ENCODE measurements at regions not wholly inside any gene's neighbourhood (a gene's known extent, or its start where the extent isn't known, plus 50 kb on each side); places are given as distances from the start of the nearest gene placed in this dataset.
"Not testable (repeated sequence)": the region's sequence is repeated elsewhere in the genome, so short reads cannot be mapped to it uniquely, and the experiment has no call there.

DNA sequence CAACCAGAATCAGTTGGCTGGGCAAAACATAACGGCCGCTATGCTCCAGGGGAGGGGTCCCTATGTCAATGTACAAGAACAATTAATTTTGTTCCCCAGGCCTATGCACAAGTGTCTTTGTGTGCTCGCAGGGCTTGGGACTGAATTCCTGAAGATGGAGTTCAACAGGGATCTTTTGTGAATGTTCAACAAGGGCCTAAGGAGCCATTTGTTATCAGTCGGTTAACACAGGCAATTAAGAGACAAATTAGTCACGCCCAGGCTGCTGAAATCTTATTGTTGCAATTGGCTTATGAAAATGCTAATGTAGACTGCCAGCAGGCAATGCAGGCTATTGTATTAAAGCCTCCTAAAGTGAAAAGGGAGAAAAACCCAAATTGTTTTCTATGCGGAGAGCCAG lies 117.5 kb downstream of the ZNF429 start:
- no peak overlapping the region for H3K4me3 ChIP-seq (replicated peaks; ENCODE audit: low read depth, low read length)
- H3K27me3 ChIP-seq (replicated peaks; ENCODE audit: control insufficient read depth, insufficient read depth, low read length), result no peaks in the 10 kb centered on the region
- DNase-seq (ENCODE audit: extremely low read depth, insufficient read length), result no peak
- no peaks in the 10 kb centered on the region for H3K36me3 ChIP-seq (ENCODE audit: control insufficient read depth, insufficient read depth, low read length)
- TF ChIP-seq, protein P1, sequence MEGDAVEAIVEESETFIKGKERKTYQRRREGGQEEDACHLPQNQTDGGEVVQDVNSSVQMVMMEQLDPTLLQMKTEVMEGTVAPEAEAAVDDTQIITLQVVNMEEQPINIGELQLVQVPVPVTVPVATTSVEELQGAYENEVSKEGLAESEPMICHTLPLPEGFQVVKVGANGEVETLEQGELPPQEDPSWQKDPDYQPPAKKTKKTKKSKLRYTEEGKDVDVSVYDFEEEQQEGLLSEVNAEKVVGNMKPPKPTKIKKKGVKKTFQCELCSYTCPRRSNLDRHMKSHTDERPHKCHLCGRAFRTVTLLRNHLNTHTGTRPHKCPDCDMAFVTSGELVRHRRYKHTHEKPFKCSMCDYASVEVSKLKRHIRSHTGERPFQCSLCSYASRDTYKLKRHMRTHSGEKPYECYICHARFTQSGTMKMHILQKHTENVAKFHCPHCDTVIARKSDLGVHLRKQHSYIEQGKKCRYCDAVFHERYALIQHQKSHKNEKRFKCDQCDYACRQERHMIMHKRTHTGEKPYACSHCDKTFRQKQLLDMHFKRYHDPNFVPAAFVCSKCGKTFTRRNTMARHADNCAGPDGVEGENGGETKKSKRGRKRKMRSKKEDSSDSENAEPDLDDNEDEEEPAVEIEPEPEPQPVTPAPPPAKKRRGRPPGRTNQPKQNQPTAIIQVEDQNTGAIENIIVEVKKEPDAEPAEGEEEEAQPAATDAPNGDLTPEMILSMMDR (IDR thresholded peaks at IDR 0.05; ENCODE audit: insufficient read depth, low read length, poor library complexity, severe bottlenecking), result no peak

DNA sequence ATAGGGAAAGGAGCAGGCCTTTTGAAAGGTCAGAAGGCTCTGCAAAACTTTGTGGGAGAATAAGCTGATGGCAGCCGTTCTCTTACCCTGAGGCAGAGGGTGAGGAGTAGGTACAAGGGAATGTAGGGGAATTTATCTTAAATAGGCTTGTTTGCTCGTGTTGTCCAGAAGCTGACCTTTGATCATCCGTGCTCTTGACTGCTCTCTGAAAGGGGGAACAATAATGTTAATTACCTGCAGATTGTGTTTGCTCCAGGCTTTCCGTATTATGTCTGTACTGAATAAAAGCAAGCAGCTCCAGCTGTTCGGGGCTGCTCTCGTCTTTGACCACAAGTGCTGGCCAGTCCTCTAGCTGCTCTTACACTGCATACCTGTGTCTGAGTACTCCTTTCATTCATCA lies 116.3 kb downstream of the ZNF429 start:
- no peak overlapping the region for H3K4me3 ChIP-seq (replicated peaks; ENCODE audit: low read depth, low read length)
- no peaks in the 10 kb centered on the region for H3K27me3 ChIP-seq (replicated peaks; ENCODE audit: control insufficient read depth, insufficient read depth, low read length)
- H3K36me3 ChIP-seq (ENCODE audit: control insufficient read depth, insufficient read depth, low read length), result no peaks in the 10 kb centered on the region
- TF ChIP-seq, protein P1 (IDR thresholded peaks at IDR 0.05; ENCODE audit: insufficient read depth, low read length, poor library complexity, severe bottlenecking), result no peak
- no peak for DNase-seq (ENCODE audit: extremely low read depth, insufficient read length)

DNA sequence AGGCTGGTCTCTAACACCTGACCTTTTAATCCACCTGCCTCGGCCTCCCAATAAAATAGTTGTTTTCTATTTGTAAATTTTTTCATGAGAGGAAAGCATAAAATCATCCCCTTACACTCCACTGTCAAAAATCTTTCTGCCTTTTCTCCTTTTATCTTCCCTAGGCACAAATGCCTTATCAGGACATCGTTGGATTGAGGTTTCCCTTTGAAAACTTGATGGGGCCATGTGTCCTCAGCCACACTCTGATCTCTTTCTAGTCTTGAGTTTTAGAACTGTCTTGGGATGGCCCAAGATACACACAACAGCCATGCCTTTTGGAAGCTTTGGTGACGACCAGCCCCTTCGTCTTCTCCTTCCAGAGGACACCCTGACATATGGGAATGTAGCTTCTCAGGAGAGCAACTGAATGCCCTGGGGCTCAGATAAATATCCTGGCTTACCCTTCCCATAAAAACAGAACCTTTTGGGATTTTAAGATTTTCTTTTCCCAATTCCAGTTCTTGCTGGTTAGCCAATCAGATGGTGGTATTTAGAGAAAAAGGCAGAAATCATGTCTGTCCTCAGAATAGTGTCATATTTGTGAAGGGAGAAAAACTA lies 112.4 kb downstream of the ZNF429 start:
- no peaks in the 10 kb centered on the region for H3K36me3 ChIP-seq (ENCODE audit: control insufficient read depth, insufficient read depth, low read length)
- no peak overlapping the region for H3K4me3 ChIP-seq (replicated peaks; ENCODE audit: low read depth, low read length)
- no peak for DNase-seq (ENCODE audit: extremely low read depth, insufficient read length)
- TF ChIP-seq, protein P1 (IDR thresholded peaks at IDR 0.05; ENCODE audit: insufficient read depth, low read length, poor library complexity, severe bottlenecking), result no peak
- no peaks in the 10 kb centered on the region for H3K27me3 ChIP-seq (replicated peaks; ENCODE audit: control insufficient read depth, insufficient read depth, low read length)

DNA sequence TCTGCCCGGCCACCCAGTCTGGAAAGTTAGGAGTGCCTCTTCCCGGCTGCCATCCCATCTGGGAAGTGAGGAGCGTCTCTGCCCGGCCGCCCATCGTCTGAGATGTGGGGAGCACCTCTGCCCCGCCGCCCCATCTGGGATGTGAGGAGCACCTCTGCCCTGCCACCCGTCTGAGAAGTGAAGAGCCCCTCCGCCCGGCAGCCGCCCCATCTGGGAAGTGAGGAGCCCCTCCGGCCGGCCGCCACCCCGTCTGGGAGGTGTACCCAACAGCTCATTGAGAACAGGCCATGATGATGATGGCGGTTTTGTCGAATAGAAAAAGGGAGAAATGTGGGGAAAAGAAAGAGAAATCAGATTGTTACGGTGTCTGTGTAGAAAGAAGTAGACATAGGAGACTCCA lies 109.4 kb downstream of the ZNF429 start:
- not testable (repeated sequence) for H3K4me3 ChIP-seq (replicated peaks; ENCODE audit: low read depth, low read length); H3K36me3 ChIP-seq (ENCODE audit: control insufficient read depth, insufficient read depth, low read length); H3K27me3 ChIP-seq (replicated peaks; ENCODE audit: control insufficient read depth, insufficient read depth, low read length); DNase-seq (ENCODE audit: extremely low read depth, insufficient read length)

DNA sequence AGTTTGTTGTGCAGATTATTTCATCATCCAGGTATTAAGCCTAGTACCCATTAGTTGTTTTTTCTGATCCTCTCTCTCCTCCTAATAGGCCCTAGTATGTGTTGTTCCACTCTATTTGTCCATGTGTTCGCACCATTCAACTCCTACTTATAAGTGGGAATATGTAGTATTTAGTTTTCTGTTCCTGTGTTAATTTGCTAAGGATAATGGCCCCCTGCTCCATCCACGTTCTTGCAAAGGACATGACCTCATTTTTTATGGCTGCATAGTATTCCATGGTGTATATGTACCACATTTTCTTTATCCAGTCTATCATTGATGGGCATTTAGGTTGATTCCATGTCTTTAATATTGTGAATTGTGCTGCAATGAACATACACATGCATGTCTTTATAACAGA lies 107.8 kb downstream of the ZNF429 start:
- not testable (repeated sequence) for H3K4me3 ChIP-seq (replicated peaks; ENCODE audit: low read depth, low read length); H3K27me3 ChIP-seq (replicated peaks; ENCODE audit: control insufficient read depth, insufficient read depth, low read length); DNase-seq (ENCODE audit: extremely low read depth, insufficient read length); H3K36me3 ChIP-seq (ENCODE audit: control insufficient read depth, insufficient read depth, low read length)

DNA sequence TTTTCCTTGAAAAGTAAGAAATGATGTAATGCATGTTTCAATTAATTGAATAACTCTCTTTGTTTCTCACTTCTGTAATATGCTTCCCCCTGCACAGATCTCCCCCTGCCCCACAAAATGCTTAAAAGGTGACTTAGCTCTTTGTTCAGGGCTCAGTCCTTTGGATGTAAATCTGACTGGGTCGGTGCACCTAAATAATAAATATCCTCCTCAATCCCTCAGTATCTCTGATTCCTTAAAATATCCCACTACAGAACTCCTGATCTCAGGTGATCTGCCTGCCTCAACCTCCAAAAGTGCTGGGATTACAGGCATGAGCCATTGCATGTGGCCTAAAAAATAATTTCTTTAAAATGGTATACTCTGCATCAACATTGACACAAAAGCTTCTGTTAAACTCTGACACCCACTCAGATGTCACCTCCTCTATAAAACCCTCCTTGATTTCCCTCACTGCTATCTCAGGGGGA lies 107.0 kb downstream of the ZNF429 start:
- DNase-seq (ENCODE audit: extremely low read depth, insufficient read length), result no peak
- H3K36me3 ChIP-seq (ENCODE audit: control insufficient read depth, insufficient read depth, low read length), result no peaks in the 10 kb centered on the region
- no peak overlapping the region for H3K4me3 ChIP-seq (replicated peaks; ENCODE audit: low read depth, low read length)
- TF ChIP-seq, protein P1 (IDR thresholded peaks at IDR 0.05; ENCODE audit: insufficient read depth, low read length, poor library complexity, severe bottlenecking), result no peak
- H3K27me3 ChIP-seq (replicated peaks; ENCODE audit: control insufficient read depth, insufficient read depth, low read length), result no peaks in the 10 kb centered on the region

Data from GM06990 (cell line).